Neural cell (in vitro differentiated cells): ENCODE measurements at regions not wholly inside any gene's neighbourhood (a gene's known extent, or its start where the extent isn't known, plus 50 kb on each side); places are given as distances from the start of the nearest gene placed in this dataset.

Experiments used
- H2AFZ ChIP-seq: fragments of 200-600, 300-800 bp; sonication (generic), shearing (Covaris generic); 2 replicates; pipeline ENCODE4 v1.6.0; 2014; ENCODE audit warnings: low read depth, mild to moderate bottlenecking, antibody characterized with exemption, low read length, moderate library complexity
- H3F3A ChIP-seq: fragments of 200-600 bp; shearing (Covaris generic); 2 replicates; pipeline ENCODE4 v1.6.1; 2016; ENCODE audit warnings: mild to moderate bottlenecking, moderate library complexity, mixed read lengths, antibody characterized with exemption, low read length; ENCODE audit not compliant: insufficient read depth, poor library complexity, severe bottlenecking
- H3K27ac ChIP-seq: fragments of 200-600, 300-800 bp; sonication (generic), shearing (Covaris generic); 2 replicates; pipeline ENCODE4 v1.5.1; 2014; ENCODE audit warnings: mild to moderate bottlenecking, low read length, moderate library complexity
- H3K27me3 ChIP-seq: fragments of 300-800, 200-600 bp; sonication (generic), shearing (Covaris generic); 2 replicates; pipeline ENCODE4 v1.6.0; 2014; ENCODE audit warnings: mild to moderate bottlenecking, low read depth, low read length, moderate library complexity; ENCODE audit not compliant: insufficient read depth
- H3K36me3 ChIP-seq: fragments of 300-800, 200-600 bp; sonication (generic), shearing (Covaris generic); 2 replicates; pipeline ENCODE4 v1.5.1; 2014; ENCODE audit warnings: mild to moderate bottlenecking, antibody characterized with exemption, low read length, moderate library complexity; ENCODE audit not compliant: insufficient read depth
- H3K4me2 ChIP-seq: fragments of 300-800, 200-600 bp; sonication (generic), shearing (Covaris generic); 2 replicates; pipeline ENCODE4 v1.6.0; 2014; ENCODE audit warnings: mild to moderate bottlenecking, low read length
- H3K4me3 ChIP-seq: fragments of 300-800, 200-600 bp; sonication (generic), shearing (Covaris generic); 2 replicates; pipeline ENCODE4 v1.5.1; 2014; ENCODE audit warnings: mild to moderate bottlenecking, low read length, moderate library complexity
- H3K79me2 ChIP-seq: fragments of 200-600 bp; shearing (Covaris generic); replicated peaks from 2 replicates; pipeline ENCODE4 v1.6.0; 2014; ENCODE audit warnings: mild to moderate bottlenecking, low read length, moderate library complexity; ENCODE audit not compliant: insufficient read depth
- H3K9ac ChIP-seq: fragments of 300-800, 200-600 bp; sonication (generic), shearing (Covaris generic); 2 replicates; pipeline ENCODE4 v1.6.1; 2016; ENCODE audit warnings: mild to moderate bottlenecking, low read length, mixed read lengths
- H3K9me2 ChIP-seq: fragments of 200-600 bp; shearing (Covaris generic); 2 replicates; pipeline ENCODE4 v1.6.1; 2016; ENCODE audit warnings: mild to moderate bottlenecking, low read length, mixed read lengths; ENCODE audit not compliant: insufficient read depth
- H3K9me3 ChIP-seq: fragments of 200-600, 300-800 bp; sonication (generic), shearing (Covaris generic); 2 replicates; pipeline ENCODE4 v1.6.1; 2016; ENCODE audit warnings: mild to moderate bottlenecking, mixed run types, low read length, moderate library complexity, mixed read lengths
- H4K20me1 ChIP-seq: fragments of 200-600 bp; shearing (Covaris generic); 2 replicates; pipeline ENCODE4 v1.6.1; 2016; ENCODE audit warnings: mild to moderate bottlenecking, mixed run types; ENCODE audit not compliant: insufficient read depth
- CTCF ChIP-seq: fragments of 450-650 bp; IDR thresholded peaks from 2 replicates; pipeline ENCODE4 v1.5.1; 2014; ENCODE audit warnings: antibody characterized with exemption, mild to moderate bottlenecking, moderate library complexity; ENCODE audit not compliant: poor library complexity, severe bottlenecking
- EP300 ChIP-seq: fragments of 450-650 bp; conservative IDR thresholded peaks from 2 replicates; pipeline ENCODE4 v1.6.1; 2014; ENCODE audit warnings: antibody characterized with exemption, mild to moderate bottlenecking, moderate library complexity; ENCODE audit not compliant: poor library complexity, severe bottlenecking
- EZH2 ChIP-seq: fragments of 200-600, 300-800 bp; shearing (Covaris generic), sonication (generic); IDR thresholded peaks from 2 replicates; pipeline ENCODE4 v1.6.1; 2014; ENCODE audit warnings: antibody characterized with exemption, low read length, borderline replicate concordance, mild to moderate bottlenecking; ENCODE audit not compliant: insufficient read depth, poor library complexity, severe bottlenecking
- MXI1 ChIP-seq: fragments of 450-650 bp; conservative IDR thresholded peaks from 2 replicates; pipeline ENCODE4 v1.6.1; 2014; ENCODE audit warnings: antibody characterized with exemption, mild to moderate bottlenecking; ENCODE audit not compliant: poor library complexity, severe bottlenecking
- POLR2AphosphoS5 ChIP-seq: IDR thresholded peaks from 2 replicates; pipeline ENCODE4 v1.6.1; 2012
- RAD21 ChIP-seq: fragments of 450-650 bp; conservative IDR thresholded peaks from 2 replicates; pipeline ENCODE4 v1.6.1; 2014; ENCODE audit warnings: antibody characterized with exemption, mild to moderate bottlenecking, moderate library complexity
- REST ChIP-seq: IDR thresholded peaks from 2 replicates; pipeline ENCODE4 v1.6.1; 2012; ENCODE audit warnings: borderline replicate concordance
- SMC3 ChIP-seq: fragments of 450-650 bp; conservative IDR thresholded peaks from 2 replicates; pipeline ENCODE4 v1.6.1; 2014; ENCODE audit warnings: antibody characterized with exemption, mild to moderate bottlenecking, moderate library complexity; ENCODE audit not compliant: poor library complexity
- TAF1 ChIP-seq: IDR thresholded peaks from 2 replicates; pipeline ENCODE4 v1.6.1; 2012; ENCODE audit warnings: low read depth

GRCh38 chr15:96037584-96037983 lies 292.9 kb upstream of the NR2F2 start:
- Histone ChIP-seq H3K36me3 (no peaks in the 10 kb centered on the region), H3K9ac (no peak overlapping the region), H3K9me2 (no peaks in the 10 kb centered on the region), H3K9me3 (no peaks in the 10 kb centered on the region), H3K4me3 (no peak overlapping the region), H3K4me2 (no peak overlapping the region), H3K27ac (no peak overlapping the region), H3F3A (no peaks in the 10 kb centered on the region), H3K79me2 (no peaks in the 10 kb centered on the region), H2AFZ (no peak overlapping the region), H4K20me1 (no peaks in the 10 kb centered on the region), H3K27me3 (peaks cover 15% of the 10 kb centered on the region)
- TF ChIP-seq SMC3 (no peak), REST (no peak), EP300 (no peak), MXI1 (no peak), EZH2 (no peak), CTCF (no peak), RAD21 (no peak), POLR2AphosphoS5 (no peak), TAF1 (no peak)

- H2AFZ ChIP-seq: no peak overlapping the region
- peaks cover 15% of the 10 kb centered on the region for H3K27me3 ChIP-seq
- no peaks in the 10 kb centered on the region for H3K9me3 ChIP-seq
- H3K9me2 ChIP-seq: no peaks in the 10 kb centered on the region
- TF ChIP-seq REST (no peak), EZH2 (no peak), POLR2AphosphoS5 (no peak), CTCF (no peak), EP300 (no peak), MXI1 (no peak), TAF1 (no peak), RAD21 (no peak), SMC3 (no peak)
- H3K27ac ChIP-seq: no peak overlapping the region
- H3K79me2 ChIP-seq: no peaks in the 10 kb centered on the region
- H4K20me1 ChIP-seq: no peaks in the 10 kb centered on the region
- H3K9ac ChIP-seq: no peak overlapping the region
- H3F3A ChIP-seq: no peaks in the 10 kb centered on the region
- no peaks in the 10 kb centered on the region for H3K36me3 ChIP-seq
- no peak overlapping the region for H3K4me3 ChIP-seq
- H3K4me2 ChIP-seq: no peak overlapping the region
Measured at GRCh38 chr15:96038131-96038530, 292.4 kb upstream of the NR2F2 start.
